ENCODE measurements at regions not wholly inside any gene's neighbourhood (a gene's known extent, or its start where the extent isn't known, plus 50 kb on each side); places are given as distances from the start of the nearest gene placed in this dataset.

DNA sequence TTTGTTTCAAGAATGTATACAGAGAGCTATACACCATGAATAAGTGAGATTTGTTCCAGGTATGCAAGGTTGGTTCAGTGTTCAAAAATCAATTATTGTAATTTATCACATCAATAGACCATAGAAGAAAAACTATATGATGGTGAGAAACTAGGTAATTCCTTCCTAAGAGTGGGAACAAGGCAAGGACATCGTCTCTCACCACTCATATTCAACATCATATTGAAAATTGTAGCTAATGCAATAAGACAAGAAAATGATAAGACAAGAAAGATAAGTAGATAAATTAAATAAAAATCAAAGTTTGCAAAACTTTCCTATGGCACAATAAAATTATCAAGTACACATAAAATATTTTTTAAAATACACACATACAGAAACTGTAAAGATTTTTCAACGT, 385.3 kb upstream of the COBL start:
- TF ChIP-seq CTCF (IDR thresholded peaks at IDR 0.05) (no peak), POLR2A (IDR thresholded peaks at IDR 0.05) (no peak)
- intact Hi-C loops (cut with DNase I; ENCODE audit: low total_unique reads), result no loop called here
- H3K4me3 ChIP-seq (ENCODE audit: low read depth, poor library complexity, severe bottlenecking), result no peak overlapping the region
- WGBS, 2 donors, result 82 to 86% methylated on average over 2 of the region's 2 CpGs
- DNase-seq (ENCODE audit: low spot score in 2 of 2), result no peak

GRCh38 chr7:51700593-51701215, 384.1 kb upstream of the COBL start:
- TF ChIP-seq CTCF (IDR thresholded peaks at IDR 0.05), result no peak
- no peak for TF ChIP-seq POLR2A (IDR thresholded peaks at IDR 0.05)

DNA sequence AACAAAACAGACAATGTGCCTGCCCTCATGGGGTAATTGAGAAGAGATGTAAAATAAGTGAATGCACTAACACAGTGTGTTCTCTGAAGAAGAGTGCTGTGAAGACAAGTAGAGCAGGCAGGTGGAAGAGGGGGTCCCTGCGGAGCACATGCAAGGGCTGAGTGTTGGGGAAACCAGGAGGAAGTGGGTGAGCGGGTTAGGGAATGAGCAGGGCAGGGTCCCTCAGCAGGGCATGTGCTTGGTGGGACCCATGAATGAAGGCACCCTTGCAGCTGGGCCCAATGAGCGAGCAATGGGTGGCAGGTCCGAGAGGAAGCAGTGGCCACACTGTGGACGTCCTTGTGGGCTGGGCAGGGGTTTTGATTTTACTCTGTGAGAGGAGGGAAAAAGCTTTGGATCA, 376.6 kb upstream of the COBL start:
- WGBS, 2 donors, result 72 to 80% methylated on average over 5 of the region's 5 CpGs
- intact Hi-C loops (cut with DNase I; ENCODE audit: low total_unique reads), result no loop called here
- TF ChIP-seq CTCF (IDR thresholded peaks at IDR 0.05) (no peak), POLR2A (IDR thresholded peaks at IDR 0.05) (no peak)
- DNase-seq (ENCODE audit: low spot score in 2 of 2), result no peak
- H3K4me3 ChIP-seq (ENCODE audit: low read depth, poor library complexity, severe bottlenecking), result no peak overlapping the region

More at GRCh38 chr7:51700593-51701215, 384.1 kb upstream of the COBL start:
- 48 to 61% methylated on average over 3 of the region's 3 CpGs for WGBS, 2 donors
- intact Hi-C loops (cut with DNase I; ENCODE audit: low total_unique reads), result no loop called here
- H3K4me3 ChIP-seq (ENCODE audit: low read depth, poor library complexity, severe bottlenecking), result no peak overlapping the region
- no peak for DNase-seq (ENCODE audit: low spot score in 2 of 2)

DNA sequence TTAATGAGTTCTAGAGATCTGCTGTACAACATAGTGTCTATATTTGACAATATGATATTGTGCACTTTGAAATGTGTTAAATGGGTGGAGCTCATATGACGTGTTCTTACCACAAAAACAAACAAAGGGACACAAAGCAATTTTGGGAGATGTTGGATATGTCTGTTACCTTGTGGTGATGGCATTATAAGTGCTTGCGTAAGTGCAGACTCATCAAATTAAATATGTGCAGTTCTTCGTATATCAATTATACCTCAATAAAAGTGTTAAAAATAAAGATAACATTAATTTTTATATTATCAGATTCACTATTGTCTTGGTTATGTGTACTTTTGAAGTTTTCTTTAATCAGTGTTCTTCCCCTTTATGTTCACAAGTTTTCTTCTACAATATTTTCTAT, 372.9 kb upstream of the COBL start:
- TF ChIP-seq CTCF (IDR thresholded peaks at IDR 0.05) (no peak), POLR2A (IDR thresholded peaks at IDR 0.05) (no peak)
- no peak for DNase-seq (ENCODE audit: low spot score in 2 of 2)
- intact Hi-C loops (cut with DNase I; ENCODE audit: low total_unique reads), result no loop called here
- WGBS, 2 donors, result 73 to 83% methylated on average over 3 of the region's 3 CpGs
- H3K4me3 ChIP-seq (ENCODE audit: low read depth, poor library complexity, severe bottlenecking), result no peak overlapping the region

DNA sequence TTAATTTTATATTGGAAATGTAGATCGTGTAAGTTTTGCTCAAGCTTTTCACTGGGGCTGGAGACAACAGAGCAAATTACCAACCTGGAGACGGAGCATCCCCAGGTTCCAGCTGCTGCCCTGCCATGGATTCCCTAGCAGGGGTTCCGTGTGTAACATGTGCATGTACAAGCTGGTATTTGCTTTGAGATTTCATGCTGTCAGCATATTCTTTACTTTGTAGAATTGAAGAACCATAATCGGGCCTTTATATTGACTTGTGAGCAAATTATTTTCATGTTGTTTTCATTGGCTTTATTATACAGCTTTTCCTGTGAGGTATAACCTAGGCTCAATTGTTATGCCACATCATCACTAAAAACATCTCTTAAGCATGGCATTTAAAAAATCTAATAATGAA, 369.2 kb upstream of the COBL start:
- H3K4me3 ChIP-seq (ENCODE audit: low read depth, poor library complexity, severe bottlenecking), result no peak overlapping the region
- DNase-seq (ENCODE audit: low spot score in 2 of 2), result no peak
- TF ChIP-seq CTCF (IDR thresholded peaks at IDR 0.05) (no peak), POLR2A (IDR thresholded peaks at IDR 0.05) (no peak)
- WGBS, 2 donors, result 83 to 86% methylated on average over 4 of the region's 4 CpGs
- intact Hi-C loops (cut with DNase I; ENCODE audit: low total_unique reads), result no loop called here

All from lower leg skin (tissue), 4 donors.